Globus pallidus (tissue), 1 donor: ENCODE measurements at regions not wholly inside any gene's neighbourhood (a gene's known extent, or its start where the extent isn't known, plus 50 kb on each side); places are given as distances from the start of the nearest gene placed in this dataset.
"Not testable (repeated sequence)": the region's sequence is repeated elsewhere in the genome, so short reads cannot be mapped to it uniquely, and the experiment has no call there.

Experiments used
- DNase-seq: peaks from one replicate; pipeline ENCODE4 v3.0.0-alpha.2; 2015; ENCODE audit warnings: low spot score

GRCh38 chr5:156053056-156053455, 273.9 kb upstream of the SGCD start:
- no peak for DNase-seq

- no peak for DNase-seq
Observed at GRCh38 chr5:156076912-156077311, 250.1 kb upstream of the SGCD start.

- no peak for DNase-seq
Observed at GRCh38 chr5:156087577-156088110, 239.3 kb upstream of the SGCD start.

GRCh38 chr5:156089955-156090940, 236.7 kb upstream of the SGCD start:
- not testable (repeated sequence) for DNase-seq

GRCh38 chr5:156093024-156093423, 233.9 kb upstream of the SGCD start:
- DNase-seq = peak; percentile 48

GRCh38 chr5:156094001-156094400, 233.0 kb upstream of the SGCD start:
- DNase-seq = peak; percentile 76

- DNase-seq = no peak
Observed at GRCh38 chr5:156095709-156096241, 231.2 kb upstream of the SGCD start.

- DNase-seq = no peak
Observed at GRCh38 chr5:156096259-156096658, 230.7 kb upstream of the SGCD start.

- DNase-seq = no peak
Observed at GRCh38 chr5:156103155-156103885, 223.6 kb upstream of the SGCD start.

GRCh38 chr5:156109317-156110023, 217.5 kb upstream of the SGCD start:
- no peak for DNase-seq

GRCh38 chr5:156119692-156120091, 207.3 kb upstream of the SGCD start:
- no peak for DNase-seq

GRCh38 chr5:156120777-156121176, 206.2 kb upstream of the SGCD start:
- DNase-seq = no peak

GRCh38 chr5:156121234-156121633, 205.7 kb upstream of the SGCD start:
- DNase-seq = no peak

- DNase-seq = no peak
Observed at GRCh38 chr5:156121882-156122281, 205.1 kb upstream of the SGCD start.

- DNase-seq = no peak
Observed at GRCh38 chr5:156124708-156125107, 202.3 kb upstream of the SGCD start.

- DNase-seq = no peak
Observed at GRCh38 chr5:156125118-156125517, 201.8 kb upstream of the SGCD start.

- DNase-seq = no peak
Observed at GRCh38 chr5:156126716-156127115, 200.2 kb upstream of the SGCD start.

GRCh38 chr5:156128026-156128425, 198.9 kb upstream of the SGCD start:
- no peak for DNase-seq

- no peak for DNase-seq
Observed at GRCh38 chr5:156134216-156134615, 192.7 kb upstream of the SGCD start.

- no peak for DNase-seq
Observed at GRCh38 chr5:156135531-156135930, 191.4 kb upstream of the SGCD start.

- DNase-seq = no peak
Observed at GRCh38 chr5:156137071-156137869, 189.7 kb upstream of the SGCD start.
